Erythroblast (primary cell): ENCODE measurements at regions not wholly inside any gene's neighbourhood (a gene's known extent, or its start where the extent isn't known, plus 50 kb on each side); places are given as distances from the start of the nearest gene placed in this dataset.
"Not testable (repeated sequence)": the region's sequence is repeated elsewhere in the genome, so short reads cannot be mapped to it uniquely, and the experiment has no call there.

Experiments used
- GATA1 ChIP-seq: IDR thresholded peaks from 2 replicates; pipeline ENCODE4 v1.6.1; 2011; ENCODE audit warnings: low read depth, mild to moderate bottlenecking, control low read depth, low read length, moderate library complexity
- POLR2A ChIP-seq: IDR thresholded peaks from 2 replicates; pipeline ENCODE4 v1.6.1; 2011; ENCODE audit warnings: mild to moderate bottlenecking, low read length

DNA sequence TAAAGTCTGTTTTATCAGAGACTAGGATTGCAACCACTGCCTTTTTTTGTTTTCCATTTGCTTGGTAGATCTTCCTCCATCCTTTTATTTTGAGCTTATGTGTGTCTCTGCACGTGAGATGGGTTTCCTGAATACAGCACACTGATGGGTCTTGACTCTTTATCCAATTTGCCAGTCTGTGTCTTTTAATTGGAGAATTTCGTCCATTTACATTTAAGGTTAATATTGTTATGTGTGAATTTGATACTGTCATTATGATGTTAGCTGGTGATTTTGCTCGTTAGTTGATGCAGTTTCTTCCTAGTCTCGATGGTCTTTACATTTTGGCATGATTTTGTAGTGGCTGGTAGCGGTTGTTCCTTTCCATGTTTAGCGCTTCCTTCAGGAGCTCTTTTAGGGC is 99.5 kb upstream of the CPHXL start:
- not testable (repeated sequence) for TF ChIP-seq POLR2A, GATA1
